MM.1S (cell line): ENCODE measurements at regions not wholly inside any gene's neighbourhood (a gene's known extent, or its start where the extent isn't known, plus 50 kb on each side); places are given as distances from the start of the nearest gene placed in this dataset.

ENCODE experiments used
- EZH2 ChIP-seq: fragments of 300-600 bp; sonication (generic); optimal IDR thresholded peaks from 2 replicates; pipeline ENCODE3; 2017; ENCODE audit warnings: low read depth, mild to moderate bottlenecking, antibody characterized with exemption, low read length, mixed read lengths
- TF ChIP-seq, protein P1 (sequence below): fragments of 300-600 bp; sonication (generic); IDR thresholded peaks from 2 replicates; pipeline ENCODE4 v1.5.1; 2016; ENCODE audit warnings: antibody characterized with exemption, low read length, mixed read lengths

DNA sequence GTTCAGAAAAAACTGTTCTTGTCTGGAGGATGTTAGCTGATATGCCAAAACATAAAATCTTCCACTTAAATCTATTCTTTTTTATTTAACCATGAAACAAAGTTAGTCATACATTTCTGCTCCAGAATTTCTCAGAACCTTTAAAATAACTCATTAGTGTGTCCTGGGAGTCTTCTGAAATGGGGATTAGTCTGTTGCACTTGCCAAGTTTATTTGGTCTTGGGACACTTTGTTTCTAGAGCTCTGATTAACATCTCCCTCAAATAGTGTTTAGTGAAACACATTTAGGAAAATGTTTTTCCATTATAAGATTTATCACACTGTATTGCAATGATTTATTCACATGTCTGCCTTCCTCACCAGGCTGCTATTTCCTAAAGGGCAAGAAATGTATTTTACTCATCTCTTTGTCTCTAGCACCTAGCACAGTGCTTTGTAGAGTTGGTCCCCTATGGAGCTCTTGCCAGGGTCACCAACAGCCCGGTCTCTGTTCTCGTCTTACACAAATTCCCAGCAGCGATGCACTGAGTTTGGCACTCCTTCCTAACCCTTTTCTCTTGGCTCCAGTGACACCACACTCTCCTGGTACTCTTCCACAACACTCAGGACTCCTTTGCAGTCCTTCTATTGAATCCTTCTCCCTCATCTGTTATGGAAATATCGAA is 189.2 kb downstream of the CSNK2A3 start:
- TF ChIP-seq EZH2: no peak
- TF ChIP-seq, protein P1, sequence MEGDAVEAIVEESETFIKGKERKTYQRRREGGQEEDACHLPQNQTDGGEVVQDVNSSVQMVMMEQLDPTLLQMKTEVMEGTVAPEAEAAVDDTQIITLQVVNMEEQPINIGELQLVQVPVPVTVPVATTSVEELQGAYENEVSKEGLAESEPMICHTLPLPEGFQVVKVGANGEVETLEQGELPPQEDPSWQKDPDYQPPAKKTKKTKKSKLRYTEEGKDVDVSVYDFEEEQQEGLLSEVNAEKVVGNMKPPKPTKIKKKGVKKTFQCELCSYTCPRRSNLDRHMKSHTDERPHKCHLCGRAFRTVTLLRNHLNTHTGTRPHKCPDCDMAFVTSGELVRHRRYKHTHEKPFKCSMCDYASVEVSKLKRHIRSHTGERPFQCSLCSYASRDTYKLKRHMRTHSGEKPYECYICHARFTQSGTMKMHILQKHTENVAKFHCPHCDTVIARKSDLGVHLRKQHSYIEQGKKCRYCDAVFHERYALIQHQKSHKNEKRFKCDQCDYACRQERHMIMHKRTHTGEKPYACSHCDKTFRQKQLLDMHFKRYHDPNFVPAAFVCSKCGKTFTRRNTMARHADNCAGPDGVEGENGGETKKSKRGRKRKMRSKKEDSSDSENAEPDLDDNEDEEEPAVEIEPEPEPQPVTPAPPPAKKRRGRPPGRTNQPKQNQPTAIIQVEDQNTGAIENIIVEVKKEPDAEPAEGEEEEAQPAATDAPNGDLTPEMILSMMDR: no peak
